Left ventricle myocardium inferior (tissue), 1 donor: ENCODE measurements at regions not wholly inside any gene's neighbourhood (a gene's known extent, or its start where the extent isn't known, plus 50 kb on each side); places are given as distances from the start of the nearest gene placed in this dataset.
"Not testable (repeated sequence)": the region's sequence is repeated elsewhere in the genome, so short reads cannot be mapped to it uniquely, and the experiment has no call there.

Experiments
- DNase-seq: peaks from one replicate; pipeline ENCODE4 v3.0.0-alpha.2; 2020
- H3K27ac ChIP-seq: fragments of 200-600 bp; replicated peaks from 2 replicates; pipeline ENCODE4 v1.8.0; 2021
- H3K27me3 ChIP-seq: fragments of 200-600 bp; 2 replicates; pipeline ENCODE4 v1.8.0; 2021; ENCODE audit warnings: low read depth
- H3K36me3 ChIP-seq: fragments of 200-600 bp; 2 replicates; pipeline ENCODE4 v1.8.0; 2021
- H3K4me1 ChIP-seq: fragments of 200-600 bp; 2 replicates; pipeline ENCODE4 v1.8.0; 2021
- H3K4me3 ChIP-seq: fragments of 200-600 bp; 2 replicates; pipeline ENCODE4 v1.8.0; 2021; ENCODE audit warnings: mild to moderate bottlenecking, moderate library complexity
- H3K9me3 ChIP-seq: fragments of 200-600 bp; replicated peaks from 2 replicates; pipeline ENCODE4 v1.8.0; 2021
- intact Hi-C: fragments of 100-400 bp; cut with micrococcal nuclease; formaldehyde crosslinking; loops from one replicate; pipeline ENCODE4 v1.11.0; 2022
- TF ChIP-seq, protein P1 (sequence below): fragments of 200-600 bp; IDR thresholded peaks from 2 replicates; pipeline ENCODE4 v1.8.0; 2021; ENCODE audit warnings: antibody characterized with exemption, mild to moderate bottlenecking, borderline replicate concordance
- donor health status: DM: no; HTN: yes; CAD: no; lungs with severe emphysema.

GRCh38 chrX:13955975-13956374 is 73.7 kb downstream of the GEMIN8 start:
- Histone ChIP-seq H3K4me3 (no peak overlapping the region), H3K27ac (no peak overlapping the region), H3K4me1 (no peaks in the 10 kb centered on the region), H3K36me3 (no peaks in the 10 kb centered on the region), H3K27me3 (no peaks in the 10 kb centered on the region), H3K9me3 (no peaks in the 10 kb centered on the region)
- TF ChIP-seq, protein P1, sequence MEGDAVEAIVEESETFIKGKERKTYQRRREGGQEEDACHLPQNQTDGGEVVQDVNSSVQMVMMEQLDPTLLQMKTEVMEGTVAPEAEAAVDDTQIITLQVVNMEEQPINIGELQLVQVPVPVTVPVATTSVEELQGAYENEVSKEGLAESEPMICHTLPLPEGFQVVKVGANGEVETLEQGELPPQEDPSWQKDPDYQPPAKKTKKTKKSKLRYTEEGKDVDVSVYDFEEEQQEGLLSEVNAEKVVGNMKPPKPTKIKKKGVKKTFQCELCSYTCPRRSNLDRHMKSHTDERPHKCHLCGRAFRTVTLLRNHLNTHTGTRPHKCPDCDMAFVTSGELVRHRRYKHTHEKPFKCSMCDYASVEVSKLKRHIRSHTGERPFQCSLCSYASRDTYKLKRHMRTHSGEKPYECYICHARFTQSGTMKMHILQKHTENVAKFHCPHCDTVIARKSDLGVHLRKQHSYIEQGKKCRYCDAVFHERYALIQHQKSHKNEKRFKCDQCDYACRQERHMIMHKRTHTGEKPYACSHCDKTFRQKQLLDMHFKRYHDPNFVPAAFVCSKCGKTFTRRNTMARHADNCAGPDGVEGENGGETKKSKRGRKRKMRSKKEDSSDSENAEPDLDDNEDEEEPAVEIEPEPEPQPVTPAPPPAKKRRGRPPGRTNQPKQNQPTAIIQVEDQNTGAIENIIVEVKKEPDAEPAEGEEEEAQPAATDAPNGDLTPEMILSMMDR, result no peak
- intact Hi-C loops, result no loop called here
- DNase-seq, result no peak

GRCh38 chrX:13955095-13955647 is 74.5 kb downstream of the GEMIN8 start:
- no peaks in the 10 kb centered on the region for H3K36me3 ChIP-seq
- no peaks in the 10 kb centered on the region for H3K9me3 ChIP-seq
- no peak for DNase-seq
- H3K27ac ChIP-seq, result no peak overlapping the region
- H3K4me3 ChIP-seq, result no peak overlapping the region
- no peaks in the 10 kb centered on the region for H3K4me1 ChIP-seq
- TF ChIP-seq, protein P1, result no peak
- H3K27me3 ChIP-seq, result no peaks in the 10 kb centered on the region
- intact Hi-C loops, result no loop called here

GRCh38 chrX:13952581-13952980 is 77.1 kb downstream of the GEMIN8 start:
- intact Hi-C loops, result no loop called here
- Histone ChIP-seq H3K27ac (no peak overlapping the region), H3K36me3 (no peaks in the 10 kb centered on the region), H3K4me1 (no peaks in the 10 kb centered on the region), H3K9me3 (no peaks in the 10 kb centered on the region), H3K27me3 (no peaks in the 10 kb centered on the region), H3K4me3 (no peak overlapping the region)
- TF ChIP-seq, protein P1, result no peak
- DNase-seq, result no peak

DNA sequence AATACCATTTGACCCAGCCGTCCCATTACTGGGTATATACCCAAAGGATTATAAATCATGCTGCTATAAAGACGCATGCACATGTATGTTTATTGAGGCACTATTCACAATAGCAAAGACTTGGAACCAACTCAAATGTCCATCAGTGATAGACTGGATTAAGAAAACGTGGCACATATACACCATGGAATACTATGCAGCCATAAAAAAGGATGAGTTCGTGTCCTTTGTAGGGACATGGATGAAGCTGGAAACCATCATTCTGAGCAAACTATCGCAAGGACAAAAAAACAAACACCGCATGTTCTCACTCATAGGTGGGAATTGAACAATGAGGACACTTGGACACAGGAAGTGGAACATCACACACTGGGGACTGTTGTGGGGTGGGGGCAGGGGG is 83.5 kb downstream of the GEMIN8 start:
- H3K9me3 ChIP-seq, DNase-seq, H3K27ac ChIP-seq, H3K4me3 ChIP-seq, intact Hi-C loops, H3K27me3 ChIP-seq, H3K4me1 ChIP-seq, H3K36me3 ChIP-seq: not testable (repeated sequence)

DNA sequence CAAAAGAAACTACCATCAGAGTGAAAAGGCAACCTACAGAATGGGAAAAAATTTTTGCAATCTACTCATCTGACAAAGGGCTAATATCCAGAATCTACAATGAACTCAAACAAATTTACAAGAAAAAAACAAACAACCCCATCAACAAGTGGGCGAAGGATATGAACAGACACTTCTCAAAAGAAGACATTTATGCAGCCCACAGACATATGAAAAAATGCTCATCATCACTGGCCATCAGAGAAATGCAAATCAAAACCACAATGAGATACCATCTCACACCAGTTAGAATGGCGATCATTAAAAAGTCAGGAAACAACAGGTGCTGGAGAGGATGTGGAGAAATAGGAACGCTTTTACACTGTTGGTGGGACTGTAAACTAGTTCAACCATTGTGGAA is 83.9 kb downstream of the GEMIN8 start:
- H3K9me3 ChIP-seq, H3K27me3 ChIP-seq, H3K36me3 ChIP-seq, DNase-seq, intact Hi-C loops, H3K27ac ChIP-seq, H3K4me1 ChIP-seq, H3K4me3 ChIP-seq: not testable (repeated sequence)

DNA sequence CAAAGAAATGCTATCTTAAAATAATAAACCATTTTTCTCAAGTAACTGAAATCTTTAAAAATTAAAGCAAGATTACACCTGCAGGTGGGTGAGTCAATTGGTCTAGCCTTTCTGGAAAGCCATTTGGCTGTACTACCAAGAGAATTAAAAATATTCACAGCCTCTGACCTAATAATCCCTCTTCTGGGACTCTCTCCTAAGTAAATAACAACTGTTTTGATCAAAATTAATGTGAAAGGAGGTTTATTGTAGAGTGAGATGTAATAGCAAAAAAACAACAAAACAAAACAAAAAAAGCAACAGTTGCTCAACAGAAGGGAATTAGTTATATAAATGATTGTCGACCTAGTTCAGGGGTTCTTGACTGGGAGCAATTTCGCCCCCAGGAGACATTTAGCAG is 89.0 kb downstream of the GEMIN8 start:
- Histone ChIP-seq H3K27me3 (peaks cover 12% of the 10 kb centered on the region), H3K4me1 (peaks cover 6% of the 10 kb centered on the region), H3K9me3 (no peaks in the 10 kb centered on the region), H3K36me3 (no peaks in the 10 kb centered on the region), H3K27ac (no peak overlapping the region), H3K4me3 (no peak overlapping the region)
- TF ChIP-seq, protein P1, result no peak
- no peak for DNase-seq
- intact Hi-C loops, result no loop called here
